Parathyroid adenoma (tissue), 2 donors: ENCODE measurements at regions not wholly inside any gene's neighbourhood (a gene's known extent, or its start where the extent isn't known, plus 50 kb on each side); places are given as distances from the start of the nearest gene placed in this dataset.

Source experiments
- H2AFZ ChIP-seq: fragments of 300-600 bp; sonication (generic); one replicate; pipeline ENCODE4 v1.7.0; 2017; ENCODE audit warnings: antibody characterized with exemption, mild to moderate bottlenecking
- H3K27ac ChIP-seq: fragments of 300-600 bp; sonication (generic); one replicate; pipeline ENCODE4 v1.7.0; 2017
- H3K27me3 ChIP-seq: fragments of 300-600 bp; sonication (generic); one replicate; pipeline ENCODE4 v1.7.0; 2017; ENCODE audit warnings: low read length; ENCODE audit not compliant: control insufficient read depth, insufficient read depth
- H3K36me3 ChIP-seq: fragments of 300-600 bp; sonication (generic); one replicate; pipeline ENCODE4 v1.7.0; 2017; ENCODE audit warnings: low read length; ENCODE audit not compliant: control insufficient read depth, insufficient read depth
- H3K4me1 ChIP-seq: fragments of 300-600 bp; sonication (generic); one replicate; pipeline ENCODE4 v1.7.0; 2017; ENCODE audit warnings: control low read depth
- H3K4me2 ChIP-seq: fragments of 300-600 bp; sonication (generic); one replicate; pipeline ENCODE4 v1.7.0; 2017; ENCODE audit warnings: low read length
- H3K4me3 ChIP-seq: fragments of 300-600 bp; sonication (generic); one replicate; pipeline ENCODE4 v1.7.0; 2017; ENCODE audit warnings: low read depth, low read length
- H3K79me2 ChIP-seq: fragments of 300-600 bp; sonication (generic); one replicate; pipeline ENCODE4 v1.7.0; 2017; ENCODE audit warnings: control low read depth
- H3K9ac ChIP-seq: fragments of 300-600 bp; sonication (generic); one replicate; pipeline ENCODE4 v1.7.0; 2017; ENCODE audit warnings: mild to moderate bottlenecking
- H3K9me3 ChIP-seq: fragments of 300-600 bp; sonication (generic); one replicate; pipeline ENCODE4 v1.7.0; 2017; ENCODE audit warnings: low read length; ENCODE audit not compliant: control insufficient read depth
- CTCF ChIP-seq: fragments of 300-600 bp; sonication (generic); IDR thresholded peaks from one replicate; pipeline ENCODE4 v1.7.0; 2017; ENCODE audit warnings: antibody characterized with exemption, mild to moderate bottlenecking
- donor health status: primary hyperparathyroidism.

- Histone ChIP-seq H2AFZ (no peak overlapping the region), H3K4me2 (no peak overlapping the region), H3K27me3 (no peaks in the 10 kb centered on the region), H3K9me3 (no peaks in the 10 kb centered on the region), H3K36me3 (no peaks in the 10 kb centered on the region), H3K79me2 (no peaks in the 10 kb centered on the region), H3K4me1 (no peaks in the 10 kb centered on the region), H3K27ac (no peak overlapping the region), H3K9ac (no peak overlapping the region), H3K4me3 (no peak overlapping the region)
- no peak for TF ChIP-seq CTCF
These were observed 62.7 kb upstream of the CACUL1 start for GRCh38 chr10:118817328-118818068.

GRCh38 chr10:118818621-118819221 lies 64.0 kb upstream of the CACUL1 start:
- no peak overlapping the region for H3K4me2 ChIP-seq
- H3K27ac ChIP-seq, result no peak overlapping the region
- no peak overlapping the region for H3K9ac ChIP-seq
- H3K4me1 ChIP-seq, result no peaks in the 10 kb centered on the region
- TF ChIP-seq CTCF, result no peak
- H3K9me3 ChIP-seq, result no peaks in the 10 kb centered on the region
- H3K79me2 ChIP-seq, result no peaks in the 10 kb centered on the region
- H3K27me3 ChIP-seq, result no peaks in the 10 kb centered on the region
- H3K36me3 ChIP-seq, result no peaks in the 10 kb centered on the region
- H2AFZ ChIP-seq, result no peak overlapping the region
- no peak overlapping the region for H3K4me3 ChIP-seq

- no peak overlapping the region for H3K9ac ChIP-seq
- H3K79me2 ChIP-seq, result no peaks in the 10 kb centered on the region
- no peak for TF ChIP-seq CTCF
- no peaks in the 10 kb centered on the region for H3K27me3 ChIP-seq
- H3K9me3 ChIP-seq, result no peaks in the 10 kb centered on the region
- H3K4me2 ChIP-seq, result no peak overlapping the region
- H3K4me3 ChIP-seq, result no peak overlapping the region
- no peaks in the 10 kb centered on the region for H3K4me1 ChIP-seq
- H3K36me3 ChIP-seq, result no peaks in the 10 kb centered on the region
- H3K27ac ChIP-seq, result no peak overlapping the region
- H2AFZ ChIP-seq, result no peak overlapping the region
These were observed 65.8 kb upstream of the CACUL1 start for GRCh38 chr10:118820326-118821116.

GRCh38 chr10:118823256-118823907 lies 68.6 kb upstream of the CACUL1 start:
- H3K4me3 ChIP-seq, result no peak overlapping the region
- H3K79me2 ChIP-seq, result no peaks in the 10 kb centered on the region
- no peak overlapping the region for H2AFZ ChIP-seq
- TF ChIP-seq CTCF, result no peak
- H3K4me2 ChIP-seq, result no peak overlapping the region
- H3K9ac ChIP-seq, result no peak overlapping the region
- no peaks in the 10 kb centered on the region for H3K4me1 ChIP-seq
- no peaks in the 10 kb centered on the region for H3K36me3 ChIP-seq
- no peak overlapping the region for H3K27ac ChIP-seq
- no peaks in the 10 kb centered on the region for H3K9me3 ChIP-seq
- H3K27me3 ChIP-seq, result no peaks in the 10 kb centered on the region
